ENCODE measurements at regions not wholly inside any gene's neighbourhood (a gene's known extent, or its start where the extent isn't known, plus 50 kb on each side); places are given as distances from the start of the nearest gene placed in this dataset.

GRCh38 chr12:91937009-91937408 is 208.6 kb downstream of the BTG1 start:
- Histone ChIP-seq H2AFZ (ENCODE audit: low read depth, low read length) (no peak overlapping the region), H3K4me1 (ENCODE audit: low read length) (no peaks in the 10 kb centered on the region), H3K9me3 (ENCODE audit: insufficient read depth, low read length) (no peaks in the 10 kb centered on the region), H3K4me2 (ENCODE audit: low read length) (no peak overlapping the region), H3K27me3 (ENCODE audit: low read depth, low read length) (no peaks in the 10 kb centered on the region), H3K79me2 (ENCODE audit: low read length) (no peaks in the 10 kb centered on the region), H3K4me3 (ENCODE audit: low read length) (no peak overlapping the region), H3K9ac (ENCODE audit: low read length) (no peak overlapping the region), H4K20me1 (ENCODE audit: insufficient read depth, low read length) (no peaks in the 10 kb centered on the region), H3K27ac (ENCODE audit: low read length) (no peak overlapping the region), H3K36me3 (replicated peaks; ENCODE audit: low read depth, low read length) (no peaks in the 10 kb centered on the region)
- no peak for TF ChIP-seq EZH2phosphoT487 (IDR thresholded peaks at IDR 0.05; ENCODE audit: low read depth)
- TF ChIP-seq CTCF (IDR thresholded peaks at IDR 0.05; ENCODE audit: low read depth, low read length) = no peak

GRCh38 chr12:91935296-91935695 is 210.3 kb downstream of the BTG1 start:
- no peak overlapping the region for H3K9ac ChIP-seq (ENCODE audit: low read length)
- no peaks in the 10 kb centered on the region for H3K27me3 ChIP-seq (ENCODE audit: low read depth, low read length)
- no peak overlapping the region for H3K4me3 ChIP-seq (ENCODE audit: low read length)
- no peaks in the 10 kb centered on the region for H3K36me3 ChIP-seq (replicated peaks; ENCODE audit: low read depth, low read length)
- H3K4me2 ChIP-seq (ENCODE audit: low read length) = no peak overlapping the region
- no peaks in the 10 kb centered on the region for H3K79me2 ChIP-seq (ENCODE audit: low read length)
- H3K27ac ChIP-seq (ENCODE audit: low read length) = no peak overlapping the region
- no peaks in the 10 kb centered on the region for H4K20me1 ChIP-seq (ENCODE audit: insufficient read depth, low read length)
- no peaks in the 10 kb centered on the region for H3K9me3 ChIP-seq (ENCODE audit: insufficient read depth, low read length)
- H3K4me1 ChIP-seq (ENCODE audit: low read length) = no peaks in the 10 kb centered on the region
- TF ChIP-seq CTCF (IDR thresholded peaks at IDR 0.05; ENCODE audit: low read depth, low read length) (no peak), EZH2phosphoT487 (IDR thresholded peaks at IDR 0.05; ENCODE audit: low read depth) (no peak)
- H2AFZ ChIP-seq (ENCODE audit: low read depth, low read length) = no peak overlapping the region

- no peaks in the 10 kb centered on the region for H4K20me1 ChIP-seq (ENCODE audit: insufficient read depth, low read length)
- H3K27ac ChIP-seq (ENCODE audit: low read length) = no peak overlapping the region
- no peak overlapping the region for H3K4me2 ChIP-seq (ENCODE audit: low read length)
- no peaks in the 10 kb centered on the region for H3K9me3 ChIP-seq (ENCODE audit: insufficient read depth, low read length)
- TF ChIP-seq EZH2phosphoT487 (IDR thresholded peaks at IDR 0.05; ENCODE audit: low read depth) (no peak), CTCF (IDR thresholded peaks at IDR 0.05; ENCODE audit: low read depth, low read length) (no peak)
- H3K79me2 ChIP-seq (ENCODE audit: low read length) = no peaks in the 10 kb centered on the region
- H3K36me3 ChIP-seq (replicated peaks; ENCODE audit: low read depth, low read length) = no peaks in the 10 kb centered on the region
- no peak overlapping the region for H3K9ac ChIP-seq (ENCODE audit: low read length)
- no peaks in the 10 kb centered on the region for H3K4me1 ChIP-seq (ENCODE audit: low read length)
- no peak overlapping the region for H2AFZ ChIP-seq (ENCODE audit: low read depth, low read length)
- no peaks in the 10 kb centered on the region for H3K27me3 ChIP-seq (ENCODE audit: low read depth, low read length)
- H3K4me3 ChIP-seq (ENCODE audit: low read length) = no peak overlapping the region
Measured at GRCh38 chr12:91931111-91931510, 214.5 kb downstream of the BTG1 start.

- H3K9ac ChIP-seq (ENCODE audit: low read length) = no peak overlapping the region
- no peak for TF ChIP-seq EZH2phosphoT487 (IDR thresholded peaks at IDR 0.05; ENCODE audit: low read depth)
- no peak for TF ChIP-seq CTCF (IDR thresholded peaks at IDR 0.05; ENCODE audit: low read depth, low read length)
- no peaks in the 10 kb centered on the region for H3K79me2 ChIP-seq (ENCODE audit: low read length)
- no peak overlapping the region for H3K4me2 ChIP-seq (ENCODE audit: low read length)
- H3K4me3 ChIP-seq (ENCODE audit: low read length) = no peak overlapping the region
- no peaks in the 10 kb centered on the region for H3K4me1 ChIP-seq (ENCODE audit: low read length)
- H2AFZ ChIP-seq (ENCODE audit: low read depth, low read length) = no peak overlapping the region
- no peak overlapping the region for H3K27ac ChIP-seq (ENCODE audit: low read length)
- H4K20me1 ChIP-seq (ENCODE audit: insufficient read depth, low read length) = no peaks in the 10 kb centered on the region
- H3K36me3 ChIP-seq (replicated peaks; ENCODE audit: low read depth, low read length) = no peaks in the 10 kb centered on the region
- no peaks in the 10 kb centered on the region for H3K27me3 ChIP-seq (ENCODE audit: low read depth, low read length)
- no peaks in the 10 kb centered on the region for H3K9me3 ChIP-seq (ENCODE audit: insufficient read depth, low read length)
Measured at GRCh38 chr12:91928501-91928900, 217.1 kb downstream of the BTG1 start.

Measured in OCI-LY3 (cell line).